Right lobe of liver (tissue), 6 donors: ENCODE measurements at regions not wholly inside any gene's neighbourhood (a gene's known extent, or its start where the extent isn't known, plus 50 kb on each side); places are given as distances from the start of the nearest gene placed in this dataset.

Experiments used
- ATAC-seq, 4 donors: fragments of 200-7000 bp; cut with Tn5 transposase; one replicate each; pipeline ENCODE4 v1.9.1; 2020; ENCODE audit warnings: mild to moderate bottlenecking in 4 of 4, moderate library complexity in 4 of 4
- DNase-seq, 3 donors: peaks; one replicate each; pipeline ENCODE4 v3.0.0-alpha.2; 2020
- H3K27ac ChIP-seq, 3 donors: fragments of 200-600 bp; one replicate each; pipeline ENCODE4 v1.8.0; 2022
- H3K27me3 ChIP-seq, 2 donors: fragments of 200-600 bp; one replicate each; pipeline ENCODE4 v1.8.0; 2022
- H3K36me3 ChIP-seq, 4 donors: fragments of 200-600 bp; sonication (generic) in 1 of 4; one replicate each; pipeline versions ENCODE4 v1.5.1 to v1.8.0; 2017 to 2022; ENCODE audit warnings: control low read depth in 1 of 4
- H3K4me1 ChIP-seq, 4 donors: fragments of 200-600 bp; sonication (generic) in 1 of 4; one replicate each; pipeline versions ENCODE4 v1.5.1 to v1.8.0; 2017 to 2022; ENCODE audit warnings: control low read depth in 1 of 4
- H3K4me3 ChIP-seq, 3 donors: fragments of 200-600 bp; one replicate each; pipeline ENCODE4 v1.8.0; 2022
- H3K9me3 ChIP-seq, 4 donors: fragments of 200-600 bp; sonication (generic) in 1 of 4; one replicate each; pipeline versions ENCODE4 v1.5.1 to v1.8.0; 2017 to 2022; ENCODE audit warnings: control low read depth in 1 of 4
- POLR2A ChIP-seq: fragments of 450-650 bp; IDR thresholded peaks from one replicate; pipeline ENCODE4 v1.6.1; 2017; ENCODE audit warnings: antibody characterized with exemption, mild to moderate bottlenecking
- WGBS: methylation state at CpG from one replicate; pipeline ENCODE4 v1.1.6; 2018; ENCODE audit warnings: low coverage, low lambda C conversion rate; ENCODE audit not compliant: insufficient coverage; ENCODE audit errors: missing lambda C conversion rate; 5-methylcytosine and 5-hydroxymethylcytosine counted together
- intact Hi-C, 2 donors: fragments of 100-400 bp; cut with DNase I; formaldehyde crosslinking; loops; one replicate each; pipeline versions ENCODE4 v1.11.2 to v1.14.1; 2022
- TF ChIP-seq, protein P1 (sequence below), 4 donors: fragments of 200-600 bp in 3 of 4; fragments of 450-650 bp in 1 of 4; IDR thresholded peaks; one replicate each; pipeline versions ENCODE4 v1.5.1 to v1.8.0; 2016 to 2022; ENCODE audit warnings: antibody characterized with exemption in 4 of 4, mild to moderate bottlenecking in 2 of 4
- donor health status: DM: no; HTN: yes; CAD: no.
- donor health status: DM: no; HTN: no; CAD: no.
- donor health status: DM: no; HTN: no; CAD: no.
- donor health status: DM: no; HTN: yes; CAD: no.
- donor health status: DM: no; HTN: yes; CAD: no.

DNA sequence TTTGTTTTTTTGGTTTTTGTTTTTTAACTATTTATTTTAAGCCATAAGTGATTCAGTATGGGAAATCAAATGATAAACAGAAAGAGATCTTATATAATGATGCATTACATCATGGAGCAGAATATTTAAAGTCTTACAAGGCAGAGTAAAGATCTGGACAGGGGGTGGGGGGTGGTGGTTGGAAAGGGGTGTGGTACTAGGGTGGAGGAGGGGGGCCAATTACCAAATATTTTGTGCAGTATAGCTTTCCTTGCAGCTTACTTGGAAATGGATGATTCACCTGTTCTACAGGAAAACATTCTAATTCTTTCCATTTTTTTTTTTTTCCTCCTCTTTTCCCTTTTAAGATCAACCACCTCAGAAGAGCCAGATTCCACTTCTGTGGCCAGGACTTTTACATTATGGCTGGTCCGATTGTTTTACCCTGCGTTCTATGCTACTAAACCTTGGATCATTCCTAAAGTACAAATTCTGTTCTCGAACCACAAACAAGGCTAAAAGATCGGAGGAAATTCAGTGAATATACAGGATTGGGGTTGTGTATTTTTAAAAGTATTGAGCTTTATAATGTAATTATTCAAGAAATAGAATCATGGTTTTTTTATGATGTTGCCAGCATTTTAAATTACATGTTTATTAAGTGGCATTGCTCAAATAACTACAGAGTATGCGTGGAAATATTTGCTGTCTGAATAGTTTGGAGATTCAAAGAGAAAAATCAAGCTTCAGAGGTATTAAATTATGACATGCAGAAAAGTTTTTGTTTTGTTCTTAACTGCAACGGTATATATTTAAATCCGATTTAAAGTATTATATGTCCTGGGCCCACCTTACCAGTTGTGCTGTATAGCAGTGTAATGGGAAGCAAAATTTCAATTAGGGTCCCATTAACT, 859.5 kb downstream of the USP25 start:
- Histone ChIP-seq H3K9me3 (no peaks in the 10 kb centered on the region), H3K27me3 (no peaks in the 10 kb centered on the region), H3K4me1 (peaks cover 0 to 12% (median 0%) of the 10 kb centered on the region in 4 donors), H3K4me3 (no peak overlapping the region), H3K36me3 (no peaks in the 10 kb centered on the region), H3K27ac (no peak overlapping the region)
- TF ChIP-seq, protein P1, sequence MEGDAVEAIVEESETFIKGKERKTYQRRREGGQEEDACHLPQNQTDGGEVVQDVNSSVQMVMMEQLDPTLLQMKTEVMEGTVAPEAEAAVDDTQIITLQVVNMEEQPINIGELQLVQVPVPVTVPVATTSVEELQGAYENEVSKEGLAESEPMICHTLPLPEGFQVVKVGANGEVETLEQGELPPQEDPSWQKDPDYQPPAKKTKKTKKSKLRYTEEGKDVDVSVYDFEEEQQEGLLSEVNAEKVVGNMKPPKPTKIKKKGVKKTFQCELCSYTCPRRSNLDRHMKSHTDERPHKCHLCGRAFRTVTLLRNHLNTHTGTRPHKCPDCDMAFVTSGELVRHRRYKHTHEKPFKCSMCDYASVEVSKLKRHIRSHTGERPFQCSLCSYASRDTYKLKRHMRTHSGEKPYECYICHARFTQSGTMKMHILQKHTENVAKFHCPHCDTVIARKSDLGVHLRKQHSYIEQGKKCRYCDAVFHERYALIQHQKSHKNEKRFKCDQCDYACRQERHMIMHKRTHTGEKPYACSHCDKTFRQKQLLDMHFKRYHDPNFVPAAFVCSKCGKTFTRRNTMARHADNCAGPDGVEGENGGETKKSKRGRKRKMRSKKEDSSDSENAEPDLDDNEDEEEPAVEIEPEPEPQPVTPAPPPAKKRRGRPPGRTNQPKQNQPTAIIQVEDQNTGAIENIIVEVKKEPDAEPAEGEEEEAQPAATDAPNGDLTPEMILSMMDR (IDR thresholded peaks at IDR 0.05) = no peak
- no peak for TF ChIP-seq POLR2A
- DNase-seq = no peak
- ATAC-seq = no peak
- intact Hi-C loops = no loop called here
- 95% methylated on average over 7 of the region's 7 CpGs for WGBS

DNA sequence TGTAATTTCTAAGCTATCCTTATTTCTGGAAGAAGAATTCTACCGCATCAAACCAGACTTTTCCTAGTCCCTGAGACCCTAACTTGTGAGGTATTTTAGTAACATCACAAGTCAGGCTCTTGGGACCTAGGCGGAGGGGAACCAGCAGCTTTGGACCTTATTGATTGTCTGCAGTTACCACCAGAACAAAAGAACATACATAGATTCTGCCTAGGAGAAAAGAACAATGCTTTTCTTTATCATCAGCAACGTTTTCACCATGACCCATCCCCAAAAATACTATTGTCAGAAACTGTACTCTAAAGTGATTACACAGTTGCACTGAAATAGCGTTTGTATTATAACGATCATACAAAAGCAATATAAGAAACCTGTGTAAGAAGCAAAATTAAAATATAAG, 860.4 kb downstream of the USP25 start:
- intact Hi-C loops = no loop called here
- H3K4me1 ChIP-seq = peaks cover 0 to 12% (median 0%) of the 10 kb centered on the region in 4 donors
- no peak overlapping the region for H3K27ac ChIP-seq
- no peak overlapping the region for H3K4me3 ChIP-seq
- no peaks in the 10 kb centered on the region for H3K9me3 ChIP-seq
- H3K36me3 ChIP-seq = no peaks in the 10 kb centered on the region
- DNase-seq (no peak), ATAC-seq (no peak)
- TF ChIP-seq, protein P1 (IDR thresholded peaks at IDR 0.05) = no peak
- H3K27me3 ChIP-seq = no peaks in the 10 kb centered on the region
- 73% methylated on average over 5 of the region's 5 CpGs for WGBS

DNA sequence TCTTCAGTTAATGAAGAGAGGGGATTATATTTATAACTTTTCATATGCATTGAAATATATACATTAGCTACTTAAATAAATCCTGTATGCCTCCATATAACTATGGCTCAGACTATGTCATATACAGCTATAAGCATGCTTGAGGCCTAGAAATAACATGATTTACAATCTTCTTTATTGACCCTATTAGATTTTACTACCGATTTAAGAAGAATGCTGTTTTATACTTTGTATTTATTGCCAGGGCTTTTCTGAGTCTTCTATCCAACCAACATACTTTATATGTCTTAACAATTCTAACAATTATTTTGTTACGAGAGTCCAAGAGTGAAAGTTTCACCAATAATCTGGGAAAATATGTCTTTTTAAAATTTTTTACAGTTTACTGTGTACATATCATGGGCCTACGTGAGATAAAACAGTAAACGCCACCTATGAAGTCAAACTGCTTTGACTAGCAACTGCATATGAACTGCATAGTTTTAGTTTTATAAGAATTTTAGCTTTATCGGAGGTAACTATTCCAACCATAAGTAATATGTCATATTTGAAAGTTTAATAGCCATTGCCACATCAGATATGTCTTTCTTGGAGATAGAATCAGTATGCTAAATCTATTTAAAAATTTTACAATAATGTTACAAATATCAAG, 861.0 kb downstream of the USP25 start:
- peaks cover 0 to 12% (median 0%) of the 10 kb centered on the region in 4 donors for H3K4me1 ChIP-seq
- intact Hi-C loops = no loop called here
- no peaks in the 10 kb centered on the region for H3K9me3 ChIP-seq
- no peak overlapping the region for H3K4me3 ChIP-seq
- no peak for TF ChIP-seq POLR2A
- TF ChIP-seq, protein P1 (IDR thresholded peaks at IDR 0.05) = no peak
- WGBS = 92% methylated on average over 5 of the region's 5 CpGs
- H3K36me3 ChIP-seq = no peaks in the 10 kb centered on the region
- no peak overlapping the region for H3K27ac ChIP-seq
- DNase-seq (no peak), ATAC-seq (no peak)
- no peaks in the 10 kb centered on the region for H3K27me3 ChIP-seq

DNA sequence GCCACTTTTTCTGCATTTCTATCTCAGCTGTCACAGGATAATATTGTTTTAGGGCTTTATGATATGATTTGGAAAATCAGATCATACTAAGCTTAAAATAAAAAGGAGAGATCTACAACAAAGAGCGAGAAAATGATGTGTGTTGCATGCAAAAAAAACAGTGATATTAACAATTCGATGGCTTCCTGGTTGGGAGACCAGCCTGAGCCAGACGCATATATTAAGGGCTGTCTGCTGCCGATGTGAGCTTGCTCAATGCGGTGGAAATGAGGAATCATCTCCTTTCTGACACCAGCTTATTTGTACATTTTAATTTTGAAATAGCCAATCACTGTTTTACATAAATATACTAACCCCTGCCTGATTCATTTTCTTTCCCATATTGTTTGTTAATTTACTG, 862.6 kb downstream of the USP25 start:
- no peak overlapping the region for H3K27ac ChIP-seq
- 88% methylated on average over 5 of the region's 5 CpGs for WGBS
- no peak overlapping the region for H3K4me3 ChIP-seq
- H3K27me3 ChIP-seq = no peaks in the 10 kb centered on the region
- intact Hi-C loops = no loop called here
- no peak for ATAC-seq
- H3K4me1 ChIP-seq = no peaks in the 10 kb centered on the region
- H3K36me3 ChIP-seq = no peaks in the 10 kb centered on the region
- TF ChIP-seq, protein P1 (IDR thresholded peaks at IDR 0.05) = no peak
- TF ChIP-seq POLR2A = no peak
- H3K9me3 ChIP-seq = no peaks in the 10 kb centered on the region
- no peak for DNase-seq
